Stimulated activated CD8-positive, alpha-beta memory T cell treated with anti-CD3 and anti-CD28 coated beads, Interleukin-12 subunit alpha, Interleukin-12 subunit beta, amount 100 ng/mL, for 24 hours (primary cell): ENCODE measurements at regions not wholly inside any gene's neighbourhood (a gene's known extent, or its start where the extent isn't known, plus 50 kb on each side); places are given as distances from the start of the nearest gene placed in this dataset.
"Not testable (repeated sequence)": the region's sequence is repeated elsewhere in the genome, so short reads cannot be mapped to it uniquely, and the experiment has no call there.

Experiments used
- DNase-seq: peaks from one replicate; pipeline ENCODE4 v3.0.0-alpha.2; 2020; ENCODE audit errors: extremely low read depth

DNA sequence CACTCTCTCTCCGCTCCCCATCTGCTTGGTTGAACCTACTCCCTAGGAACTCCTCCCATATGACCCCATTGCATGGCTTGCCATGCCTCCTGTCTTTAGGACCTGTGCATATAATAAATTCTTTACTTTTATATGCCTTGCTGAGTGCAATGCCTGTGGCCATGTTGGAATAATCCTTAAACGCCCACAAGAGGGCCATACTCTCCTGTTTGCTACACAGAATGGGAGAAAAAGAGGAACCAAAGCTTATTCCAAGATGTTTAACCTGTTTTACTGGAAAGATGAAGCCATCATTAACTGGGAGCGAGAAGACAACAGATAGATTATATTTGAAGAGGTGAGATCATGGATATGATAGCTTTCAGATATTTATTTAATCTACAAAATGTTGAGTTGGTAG is 1097.8 kb downstream of the NAALADL2 start:
- no peak for DNase-seq

DNA sequence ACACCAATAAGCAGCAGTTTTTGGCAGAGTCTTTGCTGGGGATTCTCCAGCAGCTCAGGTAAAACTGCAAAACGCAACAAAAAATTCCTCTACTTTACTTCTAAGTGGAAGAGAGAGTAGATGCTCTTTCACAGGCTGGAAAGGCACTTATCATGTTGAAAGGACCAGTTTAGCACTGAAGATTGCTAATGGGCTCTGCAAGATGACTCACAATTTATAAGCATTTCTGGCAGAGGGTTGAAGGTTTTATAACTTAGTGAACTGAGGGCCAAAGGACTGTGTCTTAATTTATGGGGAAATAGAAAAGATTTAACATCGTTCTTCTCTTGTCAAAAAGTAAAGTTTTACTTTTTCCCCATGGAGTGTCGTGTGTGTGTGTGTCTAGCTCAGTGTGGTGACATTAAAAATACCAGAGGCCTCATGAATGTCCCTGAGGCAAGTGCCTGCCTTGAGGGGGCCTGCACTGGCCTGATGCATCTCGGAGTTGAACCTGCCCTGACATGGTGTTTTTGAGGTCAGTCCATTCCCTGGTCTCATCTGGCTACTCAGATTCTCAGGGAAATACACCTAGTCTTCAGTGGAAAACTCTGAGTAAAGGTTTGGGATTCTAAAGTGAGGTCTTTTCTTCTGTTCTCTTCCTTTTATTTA is 1092.0 kb downstream of the NAALADL2 start:
- no peak for DNase-seq

DNA sequence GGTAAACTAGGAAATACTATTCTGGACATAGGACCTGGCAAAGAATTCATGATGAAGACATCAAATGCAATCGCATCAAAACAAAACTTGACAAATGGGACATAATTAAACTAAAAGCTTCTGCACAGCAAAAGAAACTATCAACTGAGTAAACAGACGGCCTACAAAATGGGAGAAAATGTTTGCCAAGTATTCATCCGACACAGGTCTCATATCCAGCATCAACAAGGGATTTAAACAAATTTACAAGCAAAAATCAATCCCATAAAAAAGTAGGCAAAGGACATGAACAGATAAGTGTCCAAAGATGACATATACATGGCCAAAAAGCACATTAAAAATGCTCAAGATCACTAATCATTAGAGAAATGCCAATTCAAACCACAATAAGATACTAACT is 1088.9 kb downstream of the NAALADL2 start:
- no peak for DNase-seq

GRCh38 chr3:175941352-175941751 is 1082.2 kb downstream of the NAALADL2 start:
- DNase-seq: no peak

GRCh38 chr3:175940881-175941280 is 1081.7 kb downstream of the NAALADL2 start:
- no peak for DNase-seq

DNA sequence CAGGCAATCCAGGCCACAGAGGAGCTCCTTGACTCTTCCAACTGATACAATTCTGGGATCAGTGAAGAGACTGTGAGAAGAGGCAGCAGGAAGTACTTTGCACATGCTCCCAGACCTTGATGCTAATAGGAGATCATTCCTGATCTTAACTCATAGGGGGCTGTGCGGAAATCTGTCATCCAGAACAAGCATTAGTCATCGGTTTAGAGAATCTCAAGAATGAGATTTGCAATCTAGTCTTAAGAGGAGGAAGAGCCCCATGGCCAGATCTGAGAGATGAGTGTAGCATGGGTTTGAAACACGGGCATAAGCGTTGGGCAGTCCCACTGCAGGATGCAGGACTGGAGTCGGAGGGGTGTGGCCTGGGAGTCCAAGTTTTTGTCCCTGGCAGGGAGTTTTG is 1081.1 kb downstream of the NAALADL2 start:
- DNase-seq: no peak

DNA sequence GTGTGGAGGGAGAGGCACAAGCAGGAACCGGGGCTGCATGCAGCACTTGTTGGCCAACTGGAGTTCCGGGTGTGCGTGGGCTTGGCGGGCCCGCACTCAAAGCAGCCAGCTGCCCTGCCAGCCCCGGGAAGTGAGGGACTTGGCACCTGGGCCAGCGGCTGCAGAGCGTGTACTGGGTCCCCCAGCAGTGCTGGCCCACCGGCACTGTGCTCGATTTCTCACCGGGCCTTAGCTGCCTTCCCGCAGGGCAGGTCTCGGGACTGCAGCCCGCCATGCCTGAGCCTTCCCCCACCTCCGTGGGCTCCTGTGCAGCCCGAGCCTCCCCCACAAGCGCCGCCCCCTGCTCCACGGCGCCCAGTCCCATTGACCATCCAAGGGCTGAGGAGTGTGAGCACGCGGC is 1078.2 kb downstream of the NAALADL2 start:
- DNase-seq: not testable (repeated sequence)

GRCh38 chr3:175932586-175932985 is 1073.5 kb downstream of the NAALADL2 start:
- no peak for DNase-seq

DNA sequence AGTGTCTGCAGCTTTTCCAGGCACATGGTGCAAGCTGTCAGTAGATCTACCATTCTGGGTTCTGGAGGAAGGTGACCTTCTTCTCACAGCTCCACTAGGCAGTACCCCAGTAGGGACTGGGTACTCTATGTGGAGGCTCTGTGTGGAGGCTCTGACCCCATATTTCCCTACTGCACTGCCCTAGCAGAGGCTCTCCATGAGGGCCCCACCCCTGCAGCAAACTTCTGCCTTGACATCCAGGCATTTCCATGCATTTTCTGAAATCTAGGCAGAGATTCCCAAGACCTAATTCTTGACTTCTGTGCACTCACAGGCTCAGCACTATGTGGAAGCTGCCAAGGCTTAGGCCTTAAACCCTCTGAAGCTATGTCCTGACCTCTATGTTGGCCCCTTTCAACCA is 1060.0 kb downstream of the NAALADL2 start:
- no peak for DNase-seq

GRCh38 chr3:175916191-175916934 is 1057.2 kb downstream of the NAALADL2 start:
- DNase-seq: no peak

DNA sequence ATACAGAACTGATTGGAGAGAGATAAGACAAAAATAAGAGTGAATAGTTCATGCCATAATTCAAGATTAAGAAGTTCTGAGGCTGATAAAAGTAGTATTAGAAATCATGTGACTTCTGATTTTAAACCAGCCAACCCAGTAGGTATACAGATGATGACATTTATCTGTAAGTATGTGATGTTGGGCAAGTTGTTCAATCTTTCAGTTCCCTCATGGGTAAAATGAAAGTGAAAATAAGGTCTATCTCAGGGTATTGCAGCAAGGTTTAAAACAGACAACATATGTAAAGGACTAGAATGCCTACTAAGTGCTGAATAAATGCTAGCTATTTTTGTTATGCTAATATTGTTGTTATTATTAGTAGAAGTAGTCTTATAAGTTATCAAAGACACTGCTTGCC is 1055.7 kb downstream of the NAALADL2 start:
- DNase-seq: no peak

GRCh38 chr3:175913286-175913685 is 1054.2 kb downstream of the NAALADL2 start:
- DNase-seq: no peak

DNA sequence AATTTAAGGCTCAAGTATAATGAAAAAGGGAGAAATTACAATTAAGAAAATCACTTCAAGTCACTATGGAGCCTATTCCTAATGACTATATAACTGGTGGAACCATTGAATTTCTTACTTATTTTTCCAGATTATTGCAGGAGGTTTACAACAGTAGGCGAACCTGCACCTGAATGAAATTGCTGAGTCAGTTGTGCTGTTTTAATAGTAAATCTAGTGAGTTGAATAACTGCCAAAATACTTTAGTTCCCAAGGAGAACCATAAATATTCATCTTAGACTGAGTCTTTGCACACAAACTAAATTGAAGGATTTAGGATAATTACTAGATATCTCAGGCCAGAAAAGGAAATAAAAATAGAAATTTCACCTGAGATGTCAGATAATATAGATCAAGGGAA is 1052.8 kb downstream of the NAALADL2 start:
- DNase-seq: no peak

DNA sequence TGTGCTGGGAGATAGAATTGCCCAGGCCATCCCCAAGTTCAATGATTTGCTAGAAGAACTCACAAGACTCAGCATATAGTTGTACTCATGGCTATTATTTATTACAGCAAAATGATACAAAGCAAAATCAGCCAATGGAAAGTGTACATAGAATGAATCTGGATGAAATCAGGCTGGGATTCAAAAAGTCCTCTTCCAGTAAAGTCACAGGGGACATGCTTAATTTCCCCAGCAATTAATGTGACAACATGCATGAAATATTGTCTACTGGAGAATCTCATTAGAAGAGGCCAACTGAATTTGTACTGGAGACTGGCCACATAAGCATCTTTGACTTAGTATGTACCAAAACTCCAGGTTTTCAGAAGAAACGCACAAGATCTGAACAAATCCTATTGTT is 1043.1 kb downstream of the NAALADL2 start:
- no peak for DNase-seq

DNA sequence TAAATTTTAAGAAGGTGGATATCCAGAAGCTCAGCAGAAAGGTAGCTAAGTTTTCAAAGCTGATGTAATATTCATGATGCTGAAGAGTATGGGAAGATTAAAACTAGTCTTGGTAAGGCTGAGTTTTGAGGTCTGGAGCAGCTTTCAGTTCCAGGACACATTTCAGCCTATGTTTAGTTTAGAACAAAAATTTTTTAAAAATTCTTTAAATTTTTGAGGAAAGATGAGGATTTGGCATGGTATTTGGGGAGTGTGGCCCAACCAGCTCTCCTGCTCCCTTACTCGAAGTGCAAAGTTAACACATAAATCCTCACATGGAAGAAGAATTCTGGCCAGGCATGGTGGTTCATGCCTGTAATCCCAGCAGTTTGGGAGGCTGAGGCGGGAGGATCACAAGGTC is 1039.1 kb downstream of the NAALADL2 start:
- no peak for DNase-seq

GRCh38 chr3:175896655-175897054 is 1037.5 kb downstream of the NAALADL2 start:
- DNase-seq: no peak

DNA sequence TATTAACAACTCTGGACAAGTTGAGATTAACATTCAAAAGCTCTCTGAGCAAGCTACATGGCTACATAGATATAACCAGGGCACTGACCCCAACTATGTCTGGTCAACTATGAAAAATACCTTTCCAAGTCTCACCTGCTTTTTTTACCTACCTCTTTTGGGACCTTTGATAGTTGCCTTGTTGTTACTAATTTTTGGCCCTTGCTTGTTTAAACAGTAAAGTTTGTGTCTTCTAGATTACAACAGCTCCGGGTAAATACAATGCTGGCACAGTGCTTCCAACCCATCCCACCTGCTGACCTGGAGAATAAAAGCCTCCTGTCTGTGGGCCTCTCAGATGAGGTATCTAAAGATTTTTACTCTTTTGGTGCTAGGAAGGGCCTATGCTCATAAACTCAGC is 1036.6 kb downstream of the NAALADL2 start:
- DNase-seq: no peak

DNA sequence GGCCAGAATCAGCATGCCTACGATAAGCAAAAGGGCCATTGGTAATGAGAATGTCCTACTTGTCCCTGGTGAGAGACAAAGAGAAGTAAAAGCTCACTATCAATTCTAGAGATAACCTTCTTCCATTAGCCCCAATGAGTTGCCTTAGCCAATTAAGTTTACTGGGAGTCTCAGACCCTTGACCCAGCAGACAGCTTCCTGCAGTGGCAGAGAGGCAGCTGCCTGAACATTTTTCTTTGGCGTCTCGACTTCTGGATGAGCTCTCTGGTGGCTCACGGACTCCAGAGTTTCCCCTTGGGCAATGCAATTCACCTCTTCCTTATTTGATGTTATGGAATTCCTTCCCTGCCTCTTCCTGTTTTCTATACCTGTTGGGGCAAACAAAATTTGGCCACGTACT is 1034.4 kb downstream of the NAALADL2 start:
- DNase-seq: no peak

DNA sequence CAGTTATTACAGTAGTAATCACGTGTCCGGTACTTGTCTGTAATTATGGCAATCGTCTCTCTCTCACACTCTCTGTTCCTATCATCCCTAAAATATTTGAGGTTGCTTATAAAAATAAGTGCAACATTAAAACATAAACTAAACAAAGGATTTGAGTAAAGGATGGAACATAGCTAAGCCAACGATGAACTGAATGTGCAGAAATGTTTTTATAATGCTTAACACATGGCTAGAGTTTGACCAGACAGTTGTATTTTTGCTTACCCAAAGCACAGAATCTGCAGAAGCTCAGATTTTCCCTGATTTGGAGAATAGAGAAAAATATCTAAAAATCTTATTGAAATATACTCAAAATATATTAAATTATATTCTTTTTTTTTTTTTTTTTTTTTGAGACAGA is 1030.9 kb downstream of the NAALADL2 start:
- DNase-seq: no peak

DNA sequence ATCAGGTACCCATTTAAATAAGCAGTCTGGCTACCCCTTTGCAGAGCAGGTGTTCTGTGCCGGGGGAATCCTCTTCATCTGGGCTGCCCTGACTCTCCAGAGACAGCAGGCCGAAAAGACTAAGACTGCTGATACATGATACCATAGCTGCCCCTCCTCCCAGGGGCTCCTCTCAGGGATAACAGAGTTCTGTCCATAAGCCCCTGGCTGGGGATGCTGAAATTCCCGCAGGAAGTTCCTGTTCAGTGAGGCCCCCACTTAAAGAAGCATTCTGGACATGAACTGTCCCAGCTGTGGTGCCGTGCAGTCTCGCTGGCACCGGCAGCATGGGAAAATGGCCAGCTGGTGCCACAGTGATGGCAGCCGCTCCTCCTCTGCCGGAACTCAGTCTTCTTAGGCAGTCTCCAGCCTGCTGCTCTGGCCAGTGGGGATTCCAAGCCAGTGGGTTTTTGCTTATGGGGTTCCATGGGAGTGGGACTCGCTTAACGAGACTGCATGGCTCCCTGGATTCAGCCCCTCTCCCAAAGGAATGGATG is 1026.2 kb downstream of the NAALADL2 start:
- DNase-seq: no peak

DNA sequence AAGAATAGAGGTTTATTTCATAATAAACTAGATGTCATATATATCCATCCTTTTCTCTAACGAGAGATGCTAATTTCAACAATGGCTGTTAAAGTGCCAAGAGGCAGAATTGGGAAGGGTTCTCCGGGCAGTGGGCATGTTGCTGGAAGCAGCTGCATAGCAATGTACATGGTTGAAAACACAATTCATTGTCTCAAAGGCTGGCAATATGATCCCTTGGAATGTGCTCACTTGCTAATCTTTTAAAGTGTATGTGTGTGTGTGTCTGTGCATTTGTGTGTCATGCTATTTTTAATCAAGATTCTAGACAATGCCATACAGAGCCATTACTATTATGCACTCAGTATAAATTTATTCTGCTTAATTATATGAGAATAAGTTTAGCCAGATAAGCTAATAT is 1020.3 kb downstream of the NAALADL2 start:
- DNase-seq: no peak

- DNase-seq: no peak
Measured at GRCh38 chr3:175869404-175869803, 1010.3 kb downstream of the NAALADL2 start.

- DNase-seq: no peak
Measured at GRCh38 chr3:175868626-175869025, 1009.5 kb downstream of the NAALADL2 start.
